Body of pancreas (tissue), 4 donors: ENCODE measurements at regions not wholly inside any gene's neighbourhood (a gene's known extent, or its start where the extent isn't known, plus 50 kb on each side); places are given as distances from the start of the nearest gene placed in this dataset. TPM values are rescaled to one million over a fixed set of nuclear protein-coding genes. Genes with fewer than 3 reads are reported as not detected.
"Not testable (repeated sequence)": the region's sequence is repeated elsewhere in the genome, so short reads cannot be mapped to it uniquely, and the experiment has no call there.

Source experiments
- ATAC-seq: fragments of 150-250 bp; one replicate; pipeline ENCODE4 v1.9.1; 2016
- DNase-seq, 4 donors: peaks; one replicate each; pipeline ENCODE4 v3.0.0-alpha.2; 2019
- H3K27ac ChIP-seq, 4 donors: fragments of 200-600 bp; sonication (generic); 1 replicate in 3 of 4; 2 replicates in 1 of 4; pipeline versions ENCODE4 v1.5.1 to v1.6.1; 2016 to 2019; ENCODE audit warnings: mild to moderate bottlenecking in 1 of 4, mixed read lengths in 1 of 4, moderate library complexity in 1 of 4
- H3K27me3 ChIP-seq, 2 donors: fragments of 200-600 bp; sonication (generic); one replicate each; pipeline ENCODE4 v1.6.0; 2016; ENCODE audit warnings: mild to moderate bottlenecking in 1 of 2
- H3K36me3 ChIP-seq, 2 donors: fragments of 200-600 bp; sonication (generic); replicated peaks in 1 of 2; 2 replicates each; pipeline ENCODE4 v1.5.1; 2016; ENCODE audit warnings: low read depth in 2 of 2; ENCODE audit not compliant: insufficient read depth in 1 of 2
- H3K4me1 ChIP-seq: fragments of 200-600 bp; sonication (generic); one replicate; pipeline ENCODE4 v1.6.0; 2016
- H3K4me3 ChIP-seq, 2 donors: fragments of 200-600 bp; sonication (generic); 1 replicate in 1 of 2; 2 replicates in 1 of 2; pipeline ENCODE4 v1.5.1; 2016 to 2019
- H3K9me3 ChIP-seq, 3 donors: fragments of 200-600 bp; sonication (generic); 1 replicate in 2 of 3; 2 replicates in 1 of 3; pipeline ENCODE4 v1.5.1; 2016
- CTCF ChIP-seq, 7 experiments: fragments of 450-650 bp in 4 of 7; fragments of 200-600 bp in 3 of 7; sonication (generic) in 3 of 7; IDR thresholded peaks; one replicate each; pipeline ENCODE4 v1.5.1; 2016 to 2019; ENCODE audit warnings: antibody characterized with exemption in 7 of 7
- POLR2A ChIP-seq, 3 donors: fragments of 450-650 bp; IDR thresholded peaks; one replicate each; pipeline ENCODE4 v1.6.1; 2016; ENCODE audit warnings: antibody characterized with exemption in 3 of 3, mild to moderate bottlenecking in 2 of 3
- WGBS, 2 donors: methylation state at CpG; one replicate each; pipeline ENCODE4 v1.1.5; 2017; 5-methylcytosine and 5-hydroxymethylcytosine counted together
- intact Hi-C: fragments of 100-400 bp; cut with DNase I; formaldehyde crosslinking; loops from one replicate; pipeline ENCODE4 v1.15.1; 2023
- microRNA-seq, 2 donors: library from miRNA; unstranded; fragments of <30 nt; microRNA quantifications; one replicate each; pipeline ENCODE4, GENCODE V29; 2016; ENCODE audit warnings: borderline number of aligned reads in 2 of 2, borderline replicate concordance in 2 of 2
- small RNA-seq: library from RNA; depleted of rRNA; stranded (forward); fragments of <200 nt; gene quantifications from one replicate; pipeline ENCODE3, GENCODE V24; 2016

GRCh38 chr15:34494084-34494399 is 56.4 kb upstream of the GOLGA8A start:
- H3K9me3 ChIP-seq, result peaks cover 0 to 3% (median 0%) of the 10 kb centered on the region in 3 donors
- peaks cover 21% of the 10 kb centered on the region for H3K4me1 ChIP-seq
- H3K27ac ChIP-seq, result no peak overlapping the region
- H3K4me3 ChIP-seq, result no peak overlapping the region
- TF ChIP-seq POLR2A (IDR thresholded peaks at IDR 0.05), result no peak
- no peak for TF ChIP-seq CTCF (IDR thresholded peaks at IDR 0.05)
- intact Hi-C loops, result no loop called here
- no peak for ATAC-seq
- no peak for DNase-seq
- H3K36me3 ChIP-seq, result no peaks in the 10 kb centered on the region
- 6 to 7% methylated on average over 15 to 20 of the region's 20 CpGs for WGBS, 2 donors
- peaks cover 0 to 21% of the 10 kb centered on the region in 2 donors for H3K27me3 ChIP-seq

- Histone ChIP-seq H3K36me3 (no peaks in the 10 kb centered on the region), H3K4me3 (no peak overlapping the region), H3K4me1 (peaks cover 21% of the 10 kb centered on the region), H3K9me3 (peaks cover 0 to 3% (median 0%) of the 10 kb centered on the region in 3 donors), H3K27ac (no peak overlapping the region), H3K27me3 (peaks cover 0 to 21% of the 10 kb centered on the region in 2 donors)
- WGBS, 2 donors, result 65 to 74% methylated on average over 1 of the region's 1 CpG
- intact Hi-C loops, result no loop called here
- DNase-seq (no peak), ATAC-seq (no peak)
- TF ChIP-seq POLR2A (IDR thresholded peaks at IDR 0.05) (no peak), CTCF (IDR thresholded peaks at IDR 0.05) (no peak)
These were observed 55.4 kb upstream of the GOLGA8A start for GRCh38 chr15:34493001-34493400.

- H3K9me3 ChIP-seq, DNase-seq, H3K36me3 ChIP-seq, H3K4me3 ChIP-seq, H3K27ac ChIP-seq, ATAC-seq, intact Hi-C loops: not testable (repeated sequence)
- WGBS, 2 donors, result 94 to 100% methylated on average over 1 of the region's 1 CpG
- Histone ChIP-seq H3K4me1 (peaks cover 19% of the 10 kb centered on the region), H3K27me3 (peaks cover 0 to 21% of the 10 kb centered on the region in 2 donors)
These were observed 53.9 kb upstream of the GOLGA8A start for GRCh38 chr15:34491488-34491887.

- intact Hi-C loops, result no loop called here
- H3K27ac ChIP-seq, result no peak overlapping the region
- no peak for ATAC-seq
- peaks cover 15% of the 10 kb centered on the region for H3K4me1 ChIP-seq
- no peak for TF ChIP-seq POLR2A (IDR thresholded peaks at IDR 0.05)
- TF ChIP-seq CTCF (IDR thresholded peaks at IDR 0.05), result no peak
- peaks cover 0 to 3% (median 0%) of the 10 kb centered on the region in 3 donors for H3K9me3 ChIP-seq
- H3K27me3 ChIP-seq, result peaks cover 0 to 21% of the 10 kb centered on the region in 2 donors
- no peaks in the 10 kb centered on the region for H3K36me3 ChIP-seq
- 7 to 11% methylated on average over 26 to 32 of the region's 38 CpGs for WGBS, 2 donors
- no peak overlapping the region for H3K4me3 ChIP-seq
- DNase-seq, result peak in 1 of 4 donors; percentile 4
These were observed 53.0 kb upstream of the GOLGA8A start for GRCh38 chr15:34490417-34491193.

GRCh38 chr15:34488973-34489959 is 51.7 kb upstream of the GOLGA8A start:
- 82 to 83% methylated on average over 30 to 36 of the region's 37 CpGs for WGBS, 2 donors
- DNase-seq, H3K27ac ChIP-seq, H3K9me3 ChIP-seq, H3K4me3 ChIP-seq, ATAC-seq, H3K36me3 ChIP-seq, intact Hi-C loops, H3K4me1 ChIP-seq: not testable (repeated sequence)
- H3K27me3 ChIP-seq, result peaks cover 0 to 13% of the 10 kb centered on the region in 2 donors

Small RNA genes in the stretch of these regions (microRNA-seq; reads per million reads assigned to microRNA genes)
- 0 reads per million in 2 donors for gene MIR1233-2

Small RNA genes in the stretch of these regions (small RNA-seq; reads per million reads assigned to genes)
- gene MIR1233-2, result not detected
